Retinal pigment epithelial cell (primary cell): ENCODE measurements at regions not wholly inside any gene's neighbourhood (a gene's known extent, or its start where the extent isn't known, plus 50 kb on each side); places are given as distances from the start of the nearest gene placed in this dataset.

Source experiments
- DNase-seq: peaks from one replicate; pipeline ENCODE4 v3.0.0-alpha.2; 2010; ENCODE audit warnings: low read depth
- H3K4me3 ChIP-seq: 2 replicates; pipeline ENCODE4 v1.5.1; 2011; ENCODE audit warnings: mild to moderate bottlenecking, low read length, control low read depth, moderate library complexity
- TF ChIP-seq, protein P1 (sequence below): conservative IDR thresholded peaks from 2 replicates; pipeline ENCODE4 v1.5.1; 2011; ENCODE audit warnings: low read depth, low read length, control low read depth, inconsistent platforms

- H3K4me3 ChIP-seq: no peak overlapping the region
- no peak for DNase-seq
- TF ChIP-seq, protein P1, sequence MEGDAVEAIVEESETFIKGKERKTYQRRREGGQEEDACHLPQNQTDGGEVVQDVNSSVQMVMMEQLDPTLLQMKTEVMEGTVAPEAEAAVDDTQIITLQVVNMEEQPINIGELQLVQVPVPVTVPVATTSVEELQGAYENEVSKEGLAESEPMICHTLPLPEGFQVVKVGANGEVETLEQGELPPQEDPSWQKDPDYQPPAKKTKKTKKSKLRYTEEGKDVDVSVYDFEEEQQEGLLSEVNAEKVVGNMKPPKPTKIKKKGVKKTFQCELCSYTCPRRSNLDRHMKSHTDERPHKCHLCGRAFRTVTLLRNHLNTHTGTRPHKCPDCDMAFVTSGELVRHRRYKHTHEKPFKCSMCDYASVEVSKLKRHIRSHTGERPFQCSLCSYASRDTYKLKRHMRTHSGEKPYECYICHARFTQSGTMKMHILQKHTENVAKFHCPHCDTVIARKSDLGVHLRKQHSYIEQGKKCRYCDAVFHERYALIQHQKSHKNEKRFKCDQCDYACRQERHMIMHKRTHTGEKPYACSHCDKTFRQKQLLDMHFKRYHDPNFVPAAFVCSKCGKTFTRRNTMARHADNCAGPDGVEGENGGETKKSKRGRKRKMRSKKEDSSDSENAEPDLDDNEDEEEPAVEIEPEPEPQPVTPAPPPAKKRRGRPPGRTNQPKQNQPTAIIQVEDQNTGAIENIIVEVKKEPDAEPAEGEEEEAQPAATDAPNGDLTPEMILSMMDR: no peak
These were observed 90.8 kb upstream of the COX10 start for GRCh38 chr17:13978478-13978877.

DNA sequence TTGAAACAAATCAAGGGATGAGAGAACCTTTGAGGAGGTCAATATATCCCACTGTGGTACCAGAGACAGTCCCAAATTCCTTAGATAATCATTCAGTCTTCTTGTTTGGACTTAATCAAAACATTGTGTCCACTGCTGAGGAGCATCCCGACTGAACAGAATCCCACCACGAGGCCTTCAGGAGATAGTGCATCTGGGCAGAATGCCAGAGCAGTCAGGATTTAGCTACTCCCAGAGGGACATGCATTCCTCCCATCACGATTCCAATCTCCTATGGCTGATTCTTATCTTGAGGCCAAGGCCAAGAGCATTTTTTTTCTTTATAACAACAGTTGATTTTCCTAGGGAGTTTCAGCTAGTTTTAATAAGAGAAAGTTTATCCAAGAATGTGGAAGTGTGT is 87.4 kb upstream of the COX10 start:
- H3K4me3 ChIP-seq: no peak overlapping the region
- TF ChIP-seq, protein P1: no peak
- DNase-seq: no peak

DNA sequence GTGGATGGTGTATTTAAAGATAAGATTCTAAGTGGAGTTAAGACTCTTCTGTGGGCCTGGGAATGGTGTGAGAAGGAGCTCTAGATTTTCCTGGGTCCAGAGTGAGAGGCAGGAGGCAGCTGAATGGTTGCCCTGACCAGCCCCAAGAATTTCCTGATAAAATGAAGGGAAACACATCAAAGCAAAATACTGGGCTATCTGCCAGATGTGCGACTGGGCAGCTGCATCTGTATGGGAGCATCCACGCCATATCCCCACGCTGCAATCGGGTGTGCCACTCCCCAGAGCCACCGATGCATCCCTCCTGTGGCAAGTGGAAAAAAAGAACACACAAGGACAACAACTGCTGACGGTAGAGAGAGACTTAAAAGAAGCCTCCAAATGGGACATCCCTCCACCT is 84.3 kb upstream of the COX10 start:
- H3K4me3 ChIP-seq: no peak overlapping the region
- TF ChIP-seq, protein P1: no peak
- no peak for DNase-seq

DNA sequence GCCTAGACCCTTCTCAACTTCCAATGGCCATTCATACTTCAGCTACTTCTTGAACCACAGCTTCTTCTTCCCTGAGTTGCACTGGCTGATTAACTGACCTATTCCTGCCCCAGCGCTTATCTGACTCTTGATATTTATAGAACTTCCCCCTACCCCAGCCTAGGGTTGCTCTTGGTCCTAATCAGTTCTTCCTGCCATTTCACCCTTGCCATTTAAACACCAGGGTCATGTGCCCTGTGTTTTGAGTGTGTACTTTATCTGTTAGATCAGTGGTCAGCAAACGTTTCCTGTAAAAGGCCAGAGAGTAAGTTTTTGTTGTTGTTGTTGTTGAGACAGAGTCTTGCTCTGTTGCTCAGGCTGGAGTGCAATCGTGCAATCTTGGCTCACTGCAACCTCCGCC is 82.4 kb upstream of the COX10 start:
- DNase-seq: no peak
- H3K4me3 ChIP-seq: no peak overlapping the region
- TF ChIP-seq, protein P1: no peak

- H3K4me3 ChIP-seq: no peak overlapping the region
- no peak for DNase-seq
These were observed 80.2 kb upstream of the COX10 start for GRCh38 chr17:13989138-13989537.

DNA sequence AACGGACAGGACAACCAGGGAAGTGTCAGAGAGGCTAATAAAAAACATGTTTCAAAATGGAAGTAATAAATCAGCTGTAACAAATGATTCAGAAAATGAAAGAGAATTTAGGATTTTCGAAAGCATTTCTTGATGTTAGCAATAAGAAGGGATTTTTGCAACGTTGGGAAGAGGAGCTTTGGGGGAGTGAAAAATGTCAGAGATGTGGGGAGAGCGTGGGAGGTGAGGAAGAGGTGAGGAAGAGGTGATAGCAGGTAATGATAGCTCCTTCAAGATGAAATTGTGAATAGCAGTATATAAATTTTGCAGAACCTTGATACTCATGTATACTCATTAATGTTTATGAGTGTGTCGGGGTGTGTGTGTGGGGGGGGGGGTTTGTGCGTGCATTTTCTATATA is 76.2 kb upstream of the COX10 start:
- no peak for DNase-seq
- TF ChIP-seq, protein P1: no peak
- no peak overlapping the region for H3K4me3 ChIP-seq

More at GRCh38 chr17:13989138-13989537, 80.2 kb upstream of the COX10 start:
- TF ChIP-seq, protein P1: no peak

DNA sequence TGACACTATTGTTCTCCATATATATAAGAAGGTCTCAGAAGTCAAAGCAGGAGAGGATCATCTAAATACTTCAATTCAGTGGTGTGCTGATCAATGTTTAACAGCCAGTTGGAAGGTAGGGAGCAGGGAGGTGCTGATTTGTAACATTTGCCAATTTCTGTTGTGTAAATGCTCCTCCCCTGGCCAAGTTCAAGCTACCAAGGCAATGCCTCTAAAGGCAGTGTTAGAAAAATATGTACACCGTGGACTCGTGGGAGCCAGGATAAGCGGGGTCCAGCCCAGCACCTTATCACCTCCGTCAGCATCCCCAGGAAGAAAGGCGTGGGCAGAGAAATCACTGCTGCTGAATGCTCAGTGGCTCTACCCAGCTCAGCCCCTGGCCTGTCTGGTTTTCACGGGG is 75.3 kb upstream of the COX10 start:
- TF ChIP-seq, protein P1: no peak
- no peak overlapping the region for H3K4me3 ChIP-seq
- DNase-seq: no peak
